ENCODE measurements at regions not wholly inside any gene's neighbourhood (a gene's known extent, or its start where the extent isn't known, plus 50 kb on each side); places are given as distances from the start of the nearest gene placed in this dataset.
"Not testable (repeated sequence)": the region's sequence is repeated elsewhere in the genome, so short reads cannot be mapped to it uniquely, and the experiment has no call there.

DNA sequence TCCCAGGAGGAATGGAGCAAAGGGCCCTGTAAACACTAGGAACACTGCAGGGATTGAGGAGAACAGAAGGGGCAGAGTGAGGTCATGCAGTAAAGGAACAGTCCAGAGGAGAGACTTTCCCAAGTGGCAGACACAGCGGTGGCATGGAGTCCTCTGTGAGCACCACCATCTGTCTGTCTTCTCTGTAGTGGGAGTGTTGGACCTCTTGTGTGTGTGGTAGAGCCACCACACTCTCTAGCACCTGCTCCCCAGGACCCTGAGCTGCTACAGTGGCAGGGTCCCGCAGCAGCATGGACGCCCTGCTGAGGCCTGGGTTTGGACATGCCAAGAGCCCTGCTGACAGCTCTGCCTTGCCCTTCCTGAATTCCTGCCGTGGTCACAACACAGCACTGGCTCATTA lies 75.7 kb upstream of the LARP1 start:
- Histone ChIP-seq H3K9me3 (no peaks in the 10 kb centered on the region), H3K36me3 (no peaks in the 10 kb centered on the region), H3K27me3 (replicated peaks; ENCODE audit: insufficient read depth) (no peaks in the 10 kb centered on the region), H3K27ac (no peak overlapping the region), H3K4me3 (no peak overlapping the region), H3K4me1 (ENCODE audit: control insufficient read depth in 1 of 2, low read depth in 2 of 2) (peaks cover 9 to 14% of the 10 kb centered on the region in 2 donors)
- TF ChIP-seq, protein P1, sequence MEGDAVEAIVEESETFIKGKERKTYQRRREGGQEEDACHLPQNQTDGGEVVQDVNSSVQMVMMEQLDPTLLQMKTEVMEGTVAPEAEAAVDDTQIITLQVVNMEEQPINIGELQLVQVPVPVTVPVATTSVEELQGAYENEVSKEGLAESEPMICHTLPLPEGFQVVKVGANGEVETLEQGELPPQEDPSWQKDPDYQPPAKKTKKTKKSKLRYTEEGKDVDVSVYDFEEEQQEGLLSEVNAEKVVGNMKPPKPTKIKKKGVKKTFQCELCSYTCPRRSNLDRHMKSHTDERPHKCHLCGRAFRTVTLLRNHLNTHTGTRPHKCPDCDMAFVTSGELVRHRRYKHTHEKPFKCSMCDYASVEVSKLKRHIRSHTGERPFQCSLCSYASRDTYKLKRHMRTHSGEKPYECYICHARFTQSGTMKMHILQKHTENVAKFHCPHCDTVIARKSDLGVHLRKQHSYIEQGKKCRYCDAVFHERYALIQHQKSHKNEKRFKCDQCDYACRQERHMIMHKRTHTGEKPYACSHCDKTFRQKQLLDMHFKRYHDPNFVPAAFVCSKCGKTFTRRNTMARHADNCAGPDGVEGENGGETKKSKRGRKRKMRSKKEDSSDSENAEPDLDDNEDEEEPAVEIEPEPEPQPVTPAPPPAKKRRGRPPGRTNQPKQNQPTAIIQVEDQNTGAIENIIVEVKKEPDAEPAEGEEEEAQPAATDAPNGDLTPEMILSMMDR (IDR thresholded peaks at IDR 0.05), result no peak
- ATAC-seq (ENCODE audit: insufficient number of reproducible peaks, low FRiP score, low read depth), result no peak
- DNase-seq (ENCODE audit: low spot score), result no peak

DNA sequence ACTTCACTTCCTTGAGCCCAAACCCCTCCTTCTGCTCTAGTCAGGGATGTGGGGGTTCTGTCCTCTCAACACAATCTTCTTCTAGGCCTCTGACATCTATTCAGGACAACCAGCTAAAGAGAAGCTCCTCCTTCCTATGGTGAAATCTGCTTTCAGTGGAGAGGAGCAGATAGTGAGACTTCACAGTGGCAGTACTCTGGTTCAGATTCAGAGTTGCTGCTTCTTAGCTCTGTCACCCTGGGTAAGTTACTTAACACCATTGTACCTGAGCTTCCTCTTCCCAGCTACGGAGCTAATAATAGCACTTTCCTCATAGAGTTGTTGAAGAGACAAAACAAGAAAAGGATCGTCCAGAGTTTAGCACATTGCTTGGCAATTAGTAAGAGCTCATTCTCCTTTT lies 77.3 kb upstream of the LARP1 start:
- Histone ChIP-seq H3K9me3 (no peaks in the 10 kb centered on the region), H3K4me1 (ENCODE audit: control insufficient read depth in 1 of 2, low read depth in 2 of 2) (peaks cover under 1% of the 10 kb centered on the region in 2 donors), H3K27ac (no peak overlapping the region), H3K4me3 (no peak overlapping the region), H3K36me3 (no peaks in the 10 kb centered on the region), H3K27me3 (replicated peaks; ENCODE audit: insufficient read depth) (no peaks in the 10 kb centered on the region)
- DNase-seq (ENCODE audit: low spot score), result no peak
- TF ChIP-seq, protein P1 (IDR thresholded peaks at IDR 0.05), result no peak
- ATAC-seq (ENCODE audit: insufficient number of reproducible peaks, low FRiP score, low read depth), result no peak

DNA sequence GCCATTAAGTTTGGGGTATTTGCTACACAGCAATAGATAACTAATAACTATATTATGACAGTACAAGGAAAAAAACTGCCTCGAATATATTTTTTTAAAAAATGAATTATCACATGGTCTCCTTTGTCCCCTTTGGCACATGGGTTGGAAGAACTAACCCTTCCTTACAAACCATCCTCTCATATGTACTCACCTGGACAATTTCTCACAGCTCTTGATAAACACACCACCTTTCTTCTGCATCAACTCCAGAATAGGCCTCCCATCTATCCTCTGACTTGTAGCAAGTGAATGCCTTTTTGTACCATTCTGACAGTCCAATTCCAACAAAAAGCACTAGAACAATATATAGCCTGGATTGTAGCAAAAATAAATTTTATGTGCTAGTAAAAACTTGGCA lies 78.7 kb upstream of the LARP1 start:
- TF ChIP-seq, protein P1 (IDR thresholded peaks at IDR 0.05), result no peak
- Histone ChIP-seq H3K27me3 (replicated peaks; ENCODE audit: insufficient read depth) (no peaks in the 10 kb centered on the region), H3K4me3 (no peak overlapping the region), H3K4me1 (ENCODE audit: control insufficient read depth in 1 of 2, low read depth in 2 of 2) (no peaks in the 10 kb centered on the region), H3K27ac (no peak overlapping the region), H3K36me3 (no peaks in the 10 kb centered on the region), H3K9me3 (no peaks in the 10 kb centered on the region)
- no peak for DNase-seq (ENCODE audit: low spot score)
- ATAC-seq (ENCODE audit: insufficient number of reproducible peaks, low FRiP score, low read depth), result no peak

DNA sequence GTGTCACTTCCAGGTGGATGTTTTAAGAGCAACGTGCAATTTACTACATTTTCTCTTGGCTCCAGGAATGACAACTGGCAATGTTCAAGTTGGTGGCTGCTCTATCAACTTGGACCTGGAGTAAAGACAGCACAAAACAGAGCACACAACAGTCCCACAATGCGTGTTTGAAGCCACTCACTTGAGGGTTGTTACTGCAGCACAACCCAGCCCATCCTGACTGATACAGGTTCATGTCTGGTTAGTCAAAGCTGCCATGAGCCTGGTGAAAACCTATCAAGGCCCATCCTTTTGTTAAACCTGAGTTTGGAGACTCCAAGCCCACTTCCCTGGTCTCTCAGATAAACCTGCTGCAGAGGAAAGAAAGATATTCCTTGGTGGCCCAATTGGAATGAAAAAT lies 81.1 kb upstream of the LARP1 start:
- TF ChIP-seq, protein P1 (IDR thresholded peaks at IDR 0.05), result no peak
- no peaks in the 10 kb centered on the region for H3K4me1 ChIP-seq (ENCODE audit: control insufficient read depth in 1 of 2, low read depth in 2 of 2)
- no peaks in the 10 kb centered on the region for H3K36me3 ChIP-seq
- no peak overlapping the region for H3K27ac ChIP-seq
- ATAC-seq (ENCODE audit: insufficient number of reproducible peaks, low FRiP score, low read depth) (no peak), DNase-seq (ENCODE audit: low spot score) (no peak)
- no peaks in the 10 kb centered on the region for H3K27me3 ChIP-seq (replicated peaks; ENCODE audit: insufficient read depth)
- H3K9me3 ChIP-seq, result no peaks in the 10 kb centered on the region
- H3K4me3 ChIP-seq, result no peak overlapping the region

DNA sequence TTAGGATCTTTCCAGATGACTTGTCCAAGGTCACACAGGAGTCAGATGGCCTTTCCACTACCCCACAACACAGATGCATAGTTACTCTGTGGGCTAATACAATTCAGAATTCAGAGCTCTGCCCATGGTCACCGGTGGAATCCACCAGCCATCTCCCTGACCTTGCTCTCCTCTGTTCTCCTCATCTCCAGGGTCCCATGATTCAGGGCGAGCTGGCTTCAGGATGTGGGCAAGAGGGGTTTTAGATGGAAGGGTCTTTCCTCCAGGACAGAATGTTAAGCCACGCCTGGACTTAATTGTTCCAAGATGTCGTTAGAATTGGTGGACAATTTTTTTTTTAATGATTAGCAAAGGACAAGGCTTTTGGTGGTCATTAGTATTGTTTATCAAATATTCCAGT lies 81.7 kb upstream of the LARP1 start:
- H3K9me3 ChIP-seq, result no peaks in the 10 kb centered on the region
- ATAC-seq (ENCODE audit: insufficient number of reproducible peaks, low FRiP score, low read depth), result no peak
- TF ChIP-seq, protein P1 (IDR thresholded peaks at IDR 0.05), result no peak
- H3K4me1 ChIP-seq (ENCODE audit: control insufficient read depth in 1 of 2, low read depth in 2 of 2), result no peaks in the 10 kb centered on the region
- no peak overlapping the region for H3K4me3 ChIP-seq
- H3K27me3 ChIP-seq (replicated peaks; ENCODE audit: insufficient read depth), result no peaks in the 10 kb centered on the region
- H3K27ac ChIP-seq, result no peak overlapping the region
- DNase-seq (ENCODE audit: low spot score), result no peak
- no peaks in the 10 kb centered on the region for H3K36me3 ChIP-seq

DNA sequence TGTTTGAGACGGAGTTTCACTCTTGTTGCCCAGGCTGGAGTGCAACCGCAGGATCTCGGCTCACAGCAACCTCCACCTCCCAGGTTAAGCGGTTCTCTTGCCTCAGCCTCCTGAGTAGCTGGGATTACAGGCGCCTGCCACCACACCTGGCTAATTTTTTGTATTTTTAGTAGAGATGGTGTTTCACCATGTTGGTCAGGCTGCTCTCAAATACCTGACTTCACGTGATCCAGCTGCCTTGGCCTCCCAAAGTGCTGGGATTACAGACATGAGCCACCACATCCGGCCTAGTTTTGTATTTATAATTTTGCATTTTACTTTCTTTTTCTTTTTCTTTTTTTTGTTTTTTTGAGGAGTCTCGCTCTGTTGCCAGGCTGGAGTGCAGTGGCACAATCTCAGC lies 85.3 kb upstream of the LARP1 start:
- not testable (repeated sequence) for DNase-seq (ENCODE audit: low spot score); H3K36me3 ChIP-seq; H3K27ac ChIP-seq; H3K4me3 ChIP-seq; ATAC-seq (ENCODE audit: insufficient number of reproducible peaks, low FRiP score, low read depth); H3K4me1 ChIP-seq (ENCODE audit: control insufficient read depth in 1 of 2, low read depth in 2 of 2); H3K27me3 ChIP-seq (replicated peaks; ENCODE audit: insufficient read depth); H3K9me3 ChIP-seq

Data from thoracic aorta (tissue), 2 donors.